ENCODE measurements at regions not wholly inside any gene's neighbourhood (a gene's known extent, or its start where the extent isn't known, plus 50 kb on each side); places are given as distances from the start of the nearest gene placed in this dataset.

- TF ChIP-seq, protein P1, sequence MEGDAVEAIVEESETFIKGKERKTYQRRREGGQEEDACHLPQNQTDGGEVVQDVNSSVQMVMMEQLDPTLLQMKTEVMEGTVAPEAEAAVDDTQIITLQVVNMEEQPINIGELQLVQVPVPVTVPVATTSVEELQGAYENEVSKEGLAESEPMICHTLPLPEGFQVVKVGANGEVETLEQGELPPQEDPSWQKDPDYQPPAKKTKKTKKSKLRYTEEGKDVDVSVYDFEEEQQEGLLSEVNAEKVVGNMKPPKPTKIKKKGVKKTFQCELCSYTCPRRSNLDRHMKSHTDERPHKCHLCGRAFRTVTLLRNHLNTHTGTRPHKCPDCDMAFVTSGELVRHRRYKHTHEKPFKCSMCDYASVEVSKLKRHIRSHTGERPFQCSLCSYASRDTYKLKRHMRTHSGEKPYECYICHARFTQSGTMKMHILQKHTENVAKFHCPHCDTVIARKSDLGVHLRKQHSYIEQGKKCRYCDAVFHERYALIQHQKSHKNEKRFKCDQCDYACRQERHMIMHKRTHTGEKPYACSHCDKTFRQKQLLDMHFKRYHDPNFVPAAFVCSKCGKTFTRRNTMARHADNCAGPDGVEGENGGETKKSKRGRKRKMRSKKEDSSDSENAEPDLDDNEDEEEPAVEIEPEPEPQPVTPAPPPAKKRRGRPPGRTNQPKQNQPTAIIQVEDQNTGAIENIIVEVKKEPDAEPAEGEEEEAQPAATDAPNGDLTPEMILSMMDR (IDR thresholded peaks at IDR 0.05; ENCODE audit: low read length) = no peak
- TF ChIP-seq EZH2 (IDR thresholded peaks at IDR 0.05; ENCODE audit: borderline replicate concordance, low read length) = no peak
Measured at GRCh38 chr6:133165235-133165634, 75.9 kb upstream of the EYA4 start.

Measured in OCI-LY1 (cell line).